ENCODE measurements at regions not wholly inside any gene's neighbourhood (a gene's known extent, or its start where the extent isn't known, plus 50 kb on each side); places are given as distances from the start of the nearest gene placed in this dataset.

- intact Hi-C loops (cut with DNase I, micrococcal nuclease), result no loop called here
- CTCF ChIA-PET, result interaction anchor here (0.6 kb wide), 1 partner anchor 1006 kb away, joined by 3 read pairs; no protein-coding TSS in a partner anchor
Measured at GRCh38 chr9:38233343-38233742, 159.2 kb upstream of the ALDH1B1 start.

DNA sequence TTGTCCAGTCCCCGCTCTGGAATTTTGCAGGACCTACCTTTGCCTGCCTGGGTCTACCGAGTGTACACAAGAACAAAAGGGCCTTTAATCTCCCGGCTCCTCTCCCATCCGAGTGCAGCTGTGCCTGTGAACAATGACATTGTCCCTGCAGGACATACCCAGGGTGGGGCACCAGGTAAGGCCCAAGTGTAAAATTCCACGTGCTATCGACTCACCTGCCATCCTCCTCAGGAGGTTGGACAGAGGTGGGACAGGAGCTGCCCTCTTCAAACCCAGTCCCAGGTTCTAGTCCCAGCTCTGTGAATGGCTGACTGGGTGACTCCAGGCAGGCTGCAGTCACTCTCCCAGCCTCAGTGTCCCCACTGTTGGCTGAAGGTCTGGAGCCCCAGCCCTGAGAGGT is 159.6 kb upstream of the ALDH1B1 start:
- no peaks in the 10 kb centered on the region for H3K27me3 Mint-ChIP-seq
- H3K27me3 ChIP-seq (ENCODE audit: control insufficient read depth in 1 of 2, insufficient read depth in 2 of 2, low read length in 2 of 2), result peaks cover 0 to 4% of the 10 kb centered on the region in 2 experiments

More at GRCh38 chr9:38233343-38233742, 159.2 kb upstream of the ALDH1B1 start:
- peaks cover 0 to 4% of the 10 kb centered on the region in 2 experiments for H3K27me3 ChIP-seq (ENCODE audit: control insufficient read depth in 1 of 2, insufficient read depth in 2 of 2, low read length in 2 of 2)
- no peaks in the 10 kb centered on the region for H3K36me3 ChIP-seq (ENCODE audit: insufficient read depth, low read length)
- Mint-ChIP-seq H3K27ac (no peak overlapping the region), H3K27me3 (no peaks in the 10 kb centered on the region), H3K4me3 (no peak overlapping the region), H3K4me1 (ENCODE audit: low read depth) (peaks cover under 1% of the 10 kb centered on the region), H3K9me3 (no peaks in the 10 kb centered on the region), H3K36me3 (ENCODE audit: low read depth) (no peaks in the 10 kb centered on the region)
- TF ChIP-seq, protein P1, sequence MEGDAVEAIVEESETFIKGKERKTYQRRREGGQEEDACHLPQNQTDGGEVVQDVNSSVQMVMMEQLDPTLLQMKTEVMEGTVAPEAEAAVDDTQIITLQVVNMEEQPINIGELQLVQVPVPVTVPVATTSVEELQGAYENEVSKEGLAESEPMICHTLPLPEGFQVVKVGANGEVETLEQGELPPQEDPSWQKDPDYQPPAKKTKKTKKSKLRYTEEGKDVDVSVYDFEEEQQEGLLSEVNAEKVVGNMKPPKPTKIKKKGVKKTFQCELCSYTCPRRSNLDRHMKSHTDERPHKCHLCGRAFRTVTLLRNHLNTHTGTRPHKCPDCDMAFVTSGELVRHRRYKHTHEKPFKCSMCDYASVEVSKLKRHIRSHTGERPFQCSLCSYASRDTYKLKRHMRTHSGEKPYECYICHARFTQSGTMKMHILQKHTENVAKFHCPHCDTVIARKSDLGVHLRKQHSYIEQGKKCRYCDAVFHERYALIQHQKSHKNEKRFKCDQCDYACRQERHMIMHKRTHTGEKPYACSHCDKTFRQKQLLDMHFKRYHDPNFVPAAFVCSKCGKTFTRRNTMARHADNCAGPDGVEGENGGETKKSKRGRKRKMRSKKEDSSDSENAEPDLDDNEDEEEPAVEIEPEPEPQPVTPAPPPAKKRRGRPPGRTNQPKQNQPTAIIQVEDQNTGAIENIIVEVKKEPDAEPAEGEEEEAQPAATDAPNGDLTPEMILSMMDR (IDR thresholded peaks at IDR 0.05), result no peak
- H3K27ac ChIP-seq (ENCODE audit: low read depth in 1 of 2, low read length in 2 of 2), result no peak overlapping the region
- no peak overlapping the region for H3K4me3 ChIP-seq (ENCODE audit: low read length)
- no peaks in the 10 kb centered on the region for H3K4me1 ChIP-seq (ENCODE audit: insufficient read depth, low read length)
- DNase-seq (no peak), ATAC-seq (ENCODE audit: poor library complexity) (no peak)
- H3K9me3 ChIP-seq (ENCODE audit: control insufficient read depth in 1 of 2, insufficient read depth in 1 of 2, low read length in 2 of 2), result no peaks in the 10 kb centered on the region
- POLR2A ChIA-PET, result no interaction called here

GRCh38 chr9:38229504-38230155 is 160.6 kb upstream of the SHB start:
- peaks cover 0 to 4% of the 10 kb centered on the region in 2 experiments for H3K9me3 ChIP-seq (ENCODE audit: control insufficient read depth in 1 of 2, insufficient read depth in 1 of 2, low read length in 2 of 2)
- no peak overlapping the region for H3K27ac ChIP-seq (ENCODE audit: low read depth in 1 of 2, low read length in 2 of 2)
- Mint-ChIP-seq H3K27me3 (no peaks in the 10 kb centered on the region), H3K27ac (no peak overlapping the region), H3K36me3 (ENCODE audit: low read depth) (no peaks in the 10 kb centered on the region), H3K9me3 (no peaks in the 10 kb centered on the region), H3K4me1 (ENCODE audit: low read depth) (peaks cover 21% of the 10 kb centered on the region), H3K4me3 (no peak overlapping the region)
- DNase-seq (no peak), ATAC-seq (ENCODE audit: poor library complexity) (no peak)
- peaks cover 4 to 6% of the 10 kb centered on the region in 2 experiments for H3K27me3 ChIP-seq (ENCODE audit: control insufficient read depth in 1 of 2, insufficient read depth in 2 of 2, low read length in 2 of 2)
- TF ChIP-seq, protein P1 (IDR thresholded peaks at IDR 0.05), result no peak
- ChIA-PET POLR2A (no interaction called here), CTCF (no interaction called here)
- intact Hi-C loops (cut with DNase I, micrococcal nuclease), result no loop called here
- H3K4me3 ChIP-seq (ENCODE audit: low read length), result no peak overlapping the region
- no peaks in the 10 kb centered on the region for H3K36me3 ChIP-seq (ENCODE audit: insufficient read depth, low read length)
- H3K4me1 ChIP-seq (ENCODE audit: insufficient read depth, low read length), result peaks cover 16% of the 10 kb centered on the region

More for the DNA sequence above, 159.6 kb upstream of the ALDH1B1 start:
- Histone ChIP-seq H3K4me1 (ENCODE audit: insufficient read depth, low read length) (peaks cover 3% of the 10 kb centered on the region), H3K4me3 (ENCODE audit: low read length) (no peak overlapping the region), H3K9me3 (ENCODE audit: control insufficient read depth in 1 of 2, insufficient read depth in 1 of 2, low read length in 2 of 2) (no peaks in the 10 kb centered on the region), H3K27ac (ENCODE audit: low read depth in 1 of 2, low read length in 2 of 2) (no peak overlapping the region), H3K36me3 (ENCODE audit: insufficient read depth, low read length) (no peaks in the 10 kb centered on the region)
- TF ChIP-seq, protein P1 (IDR thresholded peaks at IDR 0.05), result no peak
- Mint-ChIP-seq H3K4me3 (no peak overlapping the region), H3K27ac (no peak overlapping the region), H3K36me3 (ENCODE audit: low read depth) (no peaks in the 10 kb centered on the region), H3K9me3 (no peaks in the 10 kb centered on the region), H3K4me1 (ENCODE audit: low read depth) (peaks cover 5% of the 10 kb centered on the region)
- POLR2A ChIA-PET, result no interaction called here
- intact Hi-C loops (cut with DNase I, micrococcal nuclease), result no loop called here
- CTCF ChIA-PET, result interaction anchor here (0.6 kb wide), 1 partner anchor 1006 kb away, joined by 3 read pairs; no protein-coding TSS in a partner anchor
- DNase-seq (no peak), ATAC-seq (ENCODE audit: poor library complexity) (no peak)
